Fibroblast of lung (primary cell): ENCODE measurements at regions not wholly inside any gene's neighbourhood (a gene's known extent, or its start where the extent isn't known, plus 50 kb on each side); places are given as distances from the start of the nearest gene placed in this dataset.

Experiments used
- EZH2 ChIP-seq: IDR thresholded peaks from 2 replicates; pipeline ENCODE4 v1.5.1; 2012; ENCODE audit warnings: low read length, control low read depth, mild to moderate bottlenecking; ENCODE audit errors: missing control alignments
- TF ChIP-seq, protein P1 (sequence below), 2 donors: IDR thresholded peaks in 1 of 2; conservative IDR thresholded peaks in 1 of 2; 1 replicate in 1 of 2; 2 replicates in 1 of 2; pipeline ENCODE4 v1.5.1; 2011 to 2012; ENCODE audit warnings: low read length in 2 of 2, control low read depth in 1 of 2, inconsistent platforms in 1 of 2, low read depth in 1 of 2, mild to moderate bottlenecking in 1 of 2

DNA sequence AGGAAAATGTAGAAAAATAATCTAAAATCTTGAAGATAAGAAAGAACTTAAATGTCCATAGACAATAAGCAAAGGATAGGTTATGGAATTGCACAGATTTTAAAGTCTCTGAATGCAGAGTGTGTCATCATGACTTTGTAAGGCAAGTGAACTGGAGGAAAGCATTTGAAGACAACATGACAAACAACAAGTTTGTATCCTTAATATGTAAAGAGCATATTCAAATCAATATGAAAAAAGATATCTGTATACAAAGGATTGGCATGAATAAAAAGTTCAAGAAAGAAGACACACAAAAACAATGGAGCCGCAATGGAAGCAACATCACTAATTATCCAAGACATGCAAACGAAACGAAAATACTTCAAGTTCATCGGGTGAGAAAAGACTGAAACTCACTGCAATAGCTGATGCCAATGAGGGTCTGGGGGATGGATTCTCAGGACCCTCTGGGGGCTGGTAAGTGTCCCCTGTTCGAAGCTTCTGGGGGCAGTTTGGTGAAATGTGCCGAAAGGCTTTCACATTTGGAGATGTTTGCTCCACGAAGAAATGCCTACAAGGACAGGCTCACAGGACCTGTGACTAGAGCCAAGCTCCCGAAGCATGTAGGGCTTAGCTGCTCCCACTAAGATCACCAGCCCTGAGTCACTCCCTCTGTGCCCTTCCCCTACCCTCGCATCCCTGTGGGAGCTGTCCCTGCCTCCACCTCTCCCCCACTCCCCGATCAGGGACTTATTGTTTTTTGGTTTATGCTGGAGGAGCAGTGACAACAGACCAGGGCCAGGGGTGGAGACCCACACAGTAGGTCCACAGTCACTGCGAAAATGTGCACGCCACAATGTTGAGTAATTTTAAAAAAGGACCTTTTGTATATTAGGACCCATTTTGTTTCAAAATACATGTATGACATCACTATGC is 345.7 kb upstream of the SFSWAP start:
- TF ChIP-seq, protein P1, sequence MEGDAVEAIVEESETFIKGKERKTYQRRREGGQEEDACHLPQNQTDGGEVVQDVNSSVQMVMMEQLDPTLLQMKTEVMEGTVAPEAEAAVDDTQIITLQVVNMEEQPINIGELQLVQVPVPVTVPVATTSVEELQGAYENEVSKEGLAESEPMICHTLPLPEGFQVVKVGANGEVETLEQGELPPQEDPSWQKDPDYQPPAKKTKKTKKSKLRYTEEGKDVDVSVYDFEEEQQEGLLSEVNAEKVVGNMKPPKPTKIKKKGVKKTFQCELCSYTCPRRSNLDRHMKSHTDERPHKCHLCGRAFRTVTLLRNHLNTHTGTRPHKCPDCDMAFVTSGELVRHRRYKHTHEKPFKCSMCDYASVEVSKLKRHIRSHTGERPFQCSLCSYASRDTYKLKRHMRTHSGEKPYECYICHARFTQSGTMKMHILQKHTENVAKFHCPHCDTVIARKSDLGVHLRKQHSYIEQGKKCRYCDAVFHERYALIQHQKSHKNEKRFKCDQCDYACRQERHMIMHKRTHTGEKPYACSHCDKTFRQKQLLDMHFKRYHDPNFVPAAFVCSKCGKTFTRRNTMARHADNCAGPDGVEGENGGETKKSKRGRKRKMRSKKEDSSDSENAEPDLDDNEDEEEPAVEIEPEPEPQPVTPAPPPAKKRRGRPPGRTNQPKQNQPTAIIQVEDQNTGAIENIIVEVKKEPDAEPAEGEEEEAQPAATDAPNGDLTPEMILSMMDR (conservative IDR thresholded peaks at IDR 0.05 in 1 of 2, IDR thresholded peaks at IDR 0.05 in 1 of 2; ENCODE audit: low read depth in 1 of 2, low read length in 2 of 2) = no peak
- no peak for TF ChIP-seq EZH2
